HepG2 (cell line): ENCODE measurements at regions not wholly inside any gene's neighbourhood (a gene's known extent, or its start where the extent isn't known, plus 50 kb on each side); places are given as distances from the start of the nearest gene placed in this dataset.

ENCODE experiments used
- BHLHE40 ChIP-seq: IDR thresholded peaks from 2 replicates; pipeline ENCODE4 v1.6.1; 2011; ENCODE audit warnings: low read length, improper control_type of control experiment
- E2F5 ChIP-seq: sonication (generic); formaldehyde crosslinking; conservative IDR thresholded peaks from 2 replicates; pipeline ENCODE4 v1.4.0; 2020; ENCODE audit warnings: missing genetic modification reagents
- ELF3 ChIP-seq: IDR thresholded peaks from 2 replicates; pipeline ENCODE4 v1.6.1; 2016; ENCODE audit warnings: missing genetic modification reagents, missing compliant biosample characterization
- EZH2 ChIP-seq: conservative IDR thresholded peaks from 2 replicates; pipeline ENCODE4 v1.6.1; 2012; ENCODE audit warnings: mild to moderate bottlenecking, low read depth, low read length, moderate library complexity
- GABPA ChIP-seq, 2 experiments: IDR thresholded peaks; 2 replicates each; pipeline ENCODE4 v1.6.1; 2011 to 2016; ENCODE audit warnings: low read depth in 2 of 2, low read length in 1 of 2, missing biosample characterization in 1 of 2, missing genetic modification characterization in 1 of 2
- MEF2D ChIP-seq: sonication (generic); formaldehyde crosslinking; IDR thresholded peaks from 2 replicates; pipeline ENCODE4 v1.5.1; 2020; ENCODE audit warnings: mild to moderate bottlenecking, missing genetic modification reagents
- POLR2A ChIP-seq, 2 experiments: IDR thresholded peaks; 2 replicates each; pipeline ENCODE4 v1.6.1; 2011; ENCODE audit warnings: low read depth in 2 of 2, low read length in 2 of 2, mild to moderate bottlenecking in 1 of 2, moderate library complexity in 1 of 2; ENCODE audit not compliant: insufficient read depth in 1 of 2
- POLR2AphosphoS5 ChIP-seq: IDR thresholded peaks from 2 replicates; pipeline ENCODE4 v1.6.1; 2012; ENCODE audit warnings: low read depth, low read length
- PTBP1 ChIP-seq: fragments of 200-400 bp; formaldehyde crosslinking; IDR thresholded peaks from 2 replicates; pipeline ENCODE4 v1.6.1; 2018; ENCODE audit warnings: low read length, low read depth; ENCODE audit not compliant: poor library complexity, severe bottlenecking
- RAD21 ChIP-seq: fragments of 450-650 bp; formaldehyde crosslinking; IDR thresholded peaks from 2 replicates; pipeline ENCODE4 v1.5.0; 2020; ENCODE audit warnings: mild to moderate bottlenecking
- ZBTB44 ChIP-seq: sonication (generic); formaldehyde crosslinking; IDR thresholded peaks from 2 replicates; pipeline ENCODE4 v1.4.0; 2020; ENCODE audit warnings: missing genetic modification reagents

DNA sequence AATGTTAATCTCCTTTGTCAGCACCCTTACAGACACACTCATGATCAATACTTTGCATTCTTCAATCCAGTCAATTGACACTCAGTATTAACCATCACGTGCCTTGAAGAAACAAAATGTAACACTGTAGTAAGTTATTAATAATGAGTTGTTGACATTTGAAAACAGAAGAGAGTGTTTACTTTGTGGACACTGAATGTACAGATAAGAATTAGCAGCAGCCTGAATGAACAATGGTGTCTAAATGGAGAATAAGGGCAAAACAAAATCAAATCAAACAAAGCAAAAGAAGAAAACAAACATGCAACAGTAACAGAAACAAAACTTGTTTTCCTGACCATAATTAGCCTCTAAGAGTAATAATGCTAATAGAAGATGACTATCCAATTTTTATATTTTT, 1191.1 kb upstream of the MIR17HG start:
- TF ChIP-seq POLR2A (IDR thresholded peaks at IDR 0.05; ENCODE audit: insufficient read depth in 1 of 2, low read depth in 2 of 2, low read length in 2 of 2): no peak
- TF ChIP-seq E2F5 (CRISPR knock-in tag): no peak
- TF ChIP-seq ELF3 (CRISPR knock-in tag): no peak
- TF ChIP-seq BHLHE40: no peak
- TF ChIP-seq GABPA (IDR thresholded peaks at IDR 0.05; ENCODE audit: low read depth, low read length): no peak
- no peak for TF ChIP-seq GABPA (CRISPR knock-in tag; IDR thresholded peaks at IDR 0.05; ENCODE audit: low read depth)
- no peak for TF ChIP-seq PTBP1
- no peak for TF ChIP-seq EZH2
- TF ChIP-seq MEF2D (CRISPR knock-in tag): no peak
- TF ChIP-seq RAD21 (CRISPR knock-in tag): no peak
- TF ChIP-seq ZBTB44 (CRISPR knock-in tag): no peak
- no peak for TF ChIP-seq POLR2AphosphoS5
